ENCODE measurements at regions not wholly inside any gene's neighbourhood (a gene's known extent, or its start where the extent isn't known, plus 50 kb on each side); places are given as distances from the start of the nearest gene placed in this dataset.

- TF ChIP-seq POLR2AphosphoS5 (IDR thresholded peaks at IDR 0.05; ENCODE audit: low read depth, low read length) (no peak), POLR2A (IDR thresholded peaks at IDR 0.05; ENCODE audit: low read depth, low read length) (no peak), PAX5 (IDR thresholded peaks at IDR 0.05; ENCODE audit: insufficient read depth, low read length, severe bottlenecking) (no peak), TAF1 (IDR thresholded peaks at IDR 0.05; ENCODE audit: low read depth, low read length) (no peak)
Measured at GRCh38 chr21:25334046-25334730, 273.1 kb downstream of the MRPL39 start.
